HCT116 (cell line): ENCODE measurements at regions not wholly inside any gene's neighbourhood (a gene's known extent, or its start where the extent isn't known, plus 50 kb on each side); places are given as distances from the start of the nearest gene placed in this dataset.

Experiments
- CEBPB ChIP-seq: IDR thresholded peaks from 2 replicates; pipeline ENCODE4 v1.6.1; 2012; ENCODE audit warnings: low read depth
- EZH2 ChIP-seq: fragments of 200-600 bp; sonication (generic); IDR thresholded peaks from 2 replicates; pipeline ENCODE4 v1.6.1; 2017; ENCODE audit warnings: antibody characterized with exemption, mixed run types
- FOSL1 ChIP-seq: IDR thresholded peaks from 2 replicates; pipeline ENCODE4 v1.6.1; 2012; ENCODE audit warnings: low read depth
- MAX ChIP-seq: IDR thresholded peaks from 2 replicates; pipeline ENCODE4 v1.6.1; 2012
- POLR2A ChIP-seq: IDR thresholded peaks from 2 replicates; pipeline ENCODE4 v1.7.0; 2011; ENCODE audit warnings: borderline replicate concordance; ENCODE audit not compliant: insufficient read depth, insufficient read length; ENCODE audit errors: extremely low read depth
- POLR2AphosphoS5 ChIP-seq: IDR thresholded peaks from 2 replicates; pipeline ENCODE4 v1.6.1; 2011; ENCODE audit warnings: mild to moderate bottlenecking, low read depth, low read length, moderate library complexity
- SIN3A ChIP-seq: IDR thresholded peaks from 2 replicates; pipeline ENCODE4 v1.6.1; 2012; ENCODE audit warnings: low read depth
- TF ChIP-seq, protein P1 (sequence below), 3 experiments: fragments of 200-600 bp in 1 of 3; sonication (generic) in 1 of 3; IDR thresholded peaks in 2 of 3; conservative IDR thresholded peaks in 1 of 3; 2 replicates each; pipeline ENCODE4 v1.5.1; 2012 to 2017; ENCODE audit warnings: low read depth in 2 of 3, low read length in 2 of 3, antibody characterized with exemption in 1 of 3, borderline replicate concordance in 1 of 3, control low read depth in 1 of 3, mild to moderate bottlenecking in 1 of 3, mixed read lengths in 1 of 3, mixed run types in 1 of 3, moderate library complexity in 1 of 3; ENCODE audit not compliant: insufficient read depth in 1 of 3

GRCh38 chr6:90653750-90654149, 66.9 kb upstream of the MAP3K7 start:
- TF ChIP-seq, protein P1, sequence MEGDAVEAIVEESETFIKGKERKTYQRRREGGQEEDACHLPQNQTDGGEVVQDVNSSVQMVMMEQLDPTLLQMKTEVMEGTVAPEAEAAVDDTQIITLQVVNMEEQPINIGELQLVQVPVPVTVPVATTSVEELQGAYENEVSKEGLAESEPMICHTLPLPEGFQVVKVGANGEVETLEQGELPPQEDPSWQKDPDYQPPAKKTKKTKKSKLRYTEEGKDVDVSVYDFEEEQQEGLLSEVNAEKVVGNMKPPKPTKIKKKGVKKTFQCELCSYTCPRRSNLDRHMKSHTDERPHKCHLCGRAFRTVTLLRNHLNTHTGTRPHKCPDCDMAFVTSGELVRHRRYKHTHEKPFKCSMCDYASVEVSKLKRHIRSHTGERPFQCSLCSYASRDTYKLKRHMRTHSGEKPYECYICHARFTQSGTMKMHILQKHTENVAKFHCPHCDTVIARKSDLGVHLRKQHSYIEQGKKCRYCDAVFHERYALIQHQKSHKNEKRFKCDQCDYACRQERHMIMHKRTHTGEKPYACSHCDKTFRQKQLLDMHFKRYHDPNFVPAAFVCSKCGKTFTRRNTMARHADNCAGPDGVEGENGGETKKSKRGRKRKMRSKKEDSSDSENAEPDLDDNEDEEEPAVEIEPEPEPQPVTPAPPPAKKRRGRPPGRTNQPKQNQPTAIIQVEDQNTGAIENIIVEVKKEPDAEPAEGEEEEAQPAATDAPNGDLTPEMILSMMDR (IDR thresholded peaks at IDR 0.05 in 2 of 3, conservative IDR thresholded peaks at IDR 0.05 in 1 of 3; ENCODE audit: borderline replicate concordance in 1 of 3, insufficient read depth in 1 of 3, low read depth in 2 of 3, low read length in 2 of 3), result no peak
- no peak for TF ChIP-seq SIN3A
- no peak for TF ChIP-seq FOSL1
- TF ChIP-seq POLR2AphosphoS5, result no peak
- no peak for TF ChIP-seq POLR2A
- no peak for TF ChIP-seq EZH2
- TF ChIP-seq CEBPB, result no peak
- TF ChIP-seq MAX, result no peak
